ENCODE measurements at regions not wholly inside any gene's neighbourhood (a gene's known extent, or its start where the extent isn't known, plus 50 kb on each side); places are given as distances from the start of the nearest gene placed in this dataset.

- DNase-seq = no peak
Observed at GRCh38 chr20:56932575-56933330, 303.6 kb downstream of the TFAP2C start.

GRCh38 chr20:56933331-56933698 is 304.2 kb downstream of the TFAP2C start:
- no peak for DNase-seq

GRCh38 chr20:56934888-56935287 is 305.8 kb downstream of the TFAP2C start:
- no peak for DNase-seq

GRCh38 chr20:56940466-56940865 is 311.4 kb downstream of the TFAP2C start:
- DNase-seq = no peak

GRCh38 chr20:56941101-56941686 is 312.1 kb downstream of the TFAP2C start:
- no peak for DNase-seq

- no peak for DNase-seq
Observed at GRCh38 chr20:56943946-56944945, 315.1 kb downstream of the TFAP2C start.

- DNase-seq = no peak
Observed at GRCh38 chr20:56945057-56945456, 316.0 kb downstream of the TFAP2C start.

GRCh38 chr20:56945901-56946300 is 316.8 kb downstream of the TFAP2C start:
- no peak for DNase-seq

GRCh38 chr20:56949318-56949717 is 317.1 kb downstream of the BMP7 start:
- DNase-seq = no peak

- no peak for DNase-seq
Observed at GRCh38 chr20:56952258-56953047, 314.0 kb downstream of the BMP7 start.

- DNase-seq = no peak
Observed at GRCh38 chr20:56953048-56953586, 313.3 kb downstream of the BMP7 start.

GRCh38 chr20:56954797-56955196 is 311.6 kb downstream of the BMP7 start:
- DNase-seq = no peak

- DNase-seq = no peak
Observed at GRCh38 chr20:56955680-56956079, 310.8 kb downstream of the BMP7 start.

- DNase-seq = no peak
Observed at GRCh38 chr20:56956534-56956933, 309.9 kb downstream of the BMP7 start.

- DNase-seq = peak; percentile 85
Observed at GRCh38 chr20:56957737-56958553, 308.5 kb downstream of the BMP7 start.

GRCh38 chr20:56964901-56965300 is 301.5 kb downstream of the BMP7 start:
- no peak for DNase-seq

- DNase-seq = no peak
Observed at GRCh38 chr20:56967916-56968315, 298.5 kb downstream of the BMP7 start.

GRCh38 chr20:56968376-56969048 is 297.9 kb downstream of the BMP7 start:
- DNase-seq = no peak

- no peak for DNase-seq
Observed at GRCh38 chr20:56974499-56975250, 291.8 kb downstream of the BMP7 start.

- no peak for DNase-seq
Observed at GRCh38 chr20:56975838-56976237, 290.6 kb downstream of the BMP7 start.
